H1 (cell line): ENCODE measurements at regions not wholly inside any gene's neighbourhood (a gene's known extent, or its start where the extent isn't known, plus 50 kb on each side); places are given as distances from the start of the nearest gene placed in this dataset.
"Not testable (repeated sequence)": the region's sequence is repeated elsewhere in the genome, so short reads cannot be mapped to it uniquely, and the experiment has no call there.

Experiments
- CTCF ChIA-PET: fragments of 300-600 bp; sonication (Branson Sonifier 250); formaldehyde crosslinking; loops from one replicate; lab custom pipeline; 2021; ENCODE audit not compliant: partially characterized antibody; lab: Charles Lee
- POLR2A ChIA-PET: fragments of 300-600 bp; sonication (Branson Sonifier 250); formaldehyde crosslinking; loops from one replicate; lab custom pipeline; 2021; ENCODE audit warnings: inconsistent platforms; ENCODE audit not compliant: partially characterized antibody; lab: Charles Lee
- DNase-seq, 2 experiments: peaks; one replicate each; pipeline versions ENCODE4 v3.0.0 to v3.0.0-alpha.2; 2010 to 2022; ENCODE audit warnings: low spot score in 2 of 2, low read depth in 1 of 2, mixed read lengths in 1 of 2
- FAIRE-seq: peaks from 2 replicates; lab custom pipeline; 2011; peaks lifted over from hg19 to GRCh38; lab: Jason Lieb, UNC
- H2AFZ ChIP-seq: 2 replicates; pipeline ENCODE4 v1.8.1; 2012; ENCODE audit warnings: low read length, inconsistent platforms
- H2AK5ac ChIP-seq: 2 replicates; pipeline ENCODE4 v1.6.1; 2013; ENCODE audit warnings: low read depth, low read length
- H2BK120ac ChIP-seq: replicated peaks from 2 replicates; pipeline ENCODE3; 2013; ENCODE audit warnings: low read depth, low read length, inconsistent platforms
- H2BK12ac ChIP-seq: 2 replicates; pipeline ENCODE4 v1.6.1; 2013; ENCODE audit warnings: low read depth, low read length
- H2BK15ac ChIP-seq: 2 replicates; pipeline ENCODE4 v1.6.1; 2013; ENCODE audit warnings: low read length
- H2BK20ac ChIP-seq: 2 replicates; pipeline ENCODE4 v1.6.1; 2013; ENCODE audit warnings: low read length
- H2BK5ac ChIP-seq: 2 replicates; pipeline ENCODE4 v1.6.1; 2013; ENCODE audit warnings: low read depth, low read length
- H3K14ac ChIP-seq: 2 replicates; pipeline ENCODE4 v1.6.1; 2013; ENCODE audit warnings: inconsistent platforms; ENCODE audit not compliant: insufficient read length
- H3K18ac ChIP-seq: 2 replicates; pipeline ENCODE4 v1.6.1; 2013; ENCODE audit warnings: low read length; ENCODE audit errors: extremely low read depth
- H3K23ac ChIP-seq: 2 replicates; pipeline ENCODE4 v1.6.1; 2013; ENCODE audit warnings: inconsistent platforms; ENCODE audit not compliant: insufficient read length
- H3K23me2 ChIP-seq: 2 replicates; pipeline ENCODE4 v1.6.1; 2013; ENCODE audit warnings: low read depth, low read length
- H3K27ac ChIP-seq: 2 replicates; pipeline ENCODE4 v1.6.1; 2011; ENCODE audit warnings: low read depth, low read length, inconsistent platforms
- H3K27me3 ChIP-seq, 4 experiments: replicated peaks in 1 of 4; 1 replicate in 1 of 4; 2 replicates in 3 of 4; pipeline versions ENCODE4 v1.6.1 to v1.8.1; 2011 to 2013; ENCODE audit warnings: low read length in 3 of 4, mild to moderate bottlenecking in 3 of 4, inconsistent platforms in 2 of 4, mixed read lengths in 2 of 4, moderate library complexity in 1 of 4; ENCODE audit not compliant: control insufficient read depth in 3 of 4, insufficient read depth in 3 of 4; ENCODE audit errors: extremely low read depth in 1 of 4
- H3K36me3 ChIP-seq, 4 experiments: 2 replicates each; pipeline versions ENCODE4 v1.6.1 to v1.8.1; 2011 to 2013; ENCODE audit warnings: mild to moderate bottlenecking in 4 of 4, low read length in 3 of 4, moderate library complexity in 2 of 4, control low read depth in 1 of 4, inconsistent platforms in 1 of 4; ENCODE audit not compliant: insufficient read depth in 4 of 4, control insufficient read depth in 2 of 4
- H3K4ac ChIP-seq: replicated peaks from 2 replicates; pipeline ENCODE3; 2013; ENCODE audit warnings: low read length, low read depth, mixed read lengths, inconsistent platforms; ENCODE audit not compliant: insufficient read length
- H3K4me1 ChIP-seq, 4 experiments: replicated peaks in 1 of 4; 1 replicate in 1 of 4; 2 replicates in 3 of 4; pipeline versions ENCODE4 v1.6.1 to v1.8.1; 2011 to 2013; ENCODE audit warnings: low read length in 3 of 4, inconsistent platforms in 2 of 4, mixed read lengths in 1 of 4; ENCODE audit not compliant: insufficient read depth in 4 of 4, control insufficient read depth in 3 of 4
- H3K4me2 ChIP-seq, 2 experiments: 2 replicates each; pipeline versions ENCODE4 v1.6.1 to v1.8.1; 2011 to 2013; ENCODE audit warnings: low read depth in 2 of 2, low read length in 2 of 2, control low read depth in 1 of 2, inconsistent platforms in 1 of 2, mild to moderate bottlenecking in 1 of 2; ENCODE audit not compliant: insufficient read depth in 1 of 2
- H3K4me3 ChIP-seq, 4 experiments: fragments of 200-600, 300-600 bp in 1 of 4; sonication (generic), shearing (Covaris generic), sonication (Bioruptor Twin) in 1 of 4; 2 replicates each; pipeline versions ENCODE4 v1.5.1 to v1.8.1; 2011 to 2016; ENCODE audit warnings: low read length in 4 of 4, low read depth in 3 of 4, control low read depth in 2 of 4, inconsistent platforms in 2 of 4, mild to moderate bottlenecking in 2 of 4, mixed read lengths in 1 of 4, moderate library complexity in 1 of 4; ENCODE audit not compliant: insufficient read depth in 2 of 4; ENCODE audit errors: extremely low read depth in 1 of 4
- H3K56ac ChIP-seq: replicated peaks from 2 replicates; pipeline ENCODE3; 2013; ENCODE audit warnings: low read depth, mild to moderate bottlenecking, mixed read lengths, low read length, inconsistent platforms; ENCODE audit not compliant: insufficient read length
- H3K79me1 ChIP-seq: 2 replicates; pipeline ENCODE4 v1.6.1; 2013; ENCODE audit warnings: low read depth, low read length, control low read depth
- H3K79me2 ChIP-seq, 2 experiments: 2 replicates each; pipeline versions ENCODE4 v1.6.1 to v1.8.1; 2012 to 2013; ENCODE audit warnings: low read length in 2 of 2, mild to moderate bottlenecking in 2 of 2, inconsistent platforms in 1 of 2; ENCODE audit not compliant: insufficient read depth in 2 of 2, control insufficient read depth in 1 of 2
- H3K9ac ChIP-seq, 4 experiments: replicated peaks in 1 of 4; 1 replicate in 1 of 4; 2 replicates in 3 of 4; pipeline versions ENCODE4 v1.6.1 to v1.8.1; 2011 to 2013; ENCODE audit warnings: low read depth in 3 of 4, low read length in 3 of 4, control low read depth in 2 of 4, mild to moderate bottlenecking in 2 of 4, moderate library complexity in 2 of 4, inconsistent platforms in 1 of 4; ENCODE audit errors: extremely low read depth in 1 of 4
- H3K9me3 ChIP-seq, 2 experiments: 2 replicates each; pipeline versions ENCODE4 v1.6.1 to v1.8.1; 2012 to 2013; ENCODE audit warnings: mild to moderate bottlenecking in 2 of 2, moderate library complexity in 2 of 2, control low read depth in 1 of 2, inconsistent platforms in 1 of 2, low read depth in 1 of 2, low read length in 1 of 2, mixed read lengths in 1 of 2; ENCODE audit not compliant: insufficient read depth in 2 of 2
- H4K20me1 ChIP-seq, 2 experiments: replicated peaks in 1 of 2; 2 replicates each; pipeline versions ENCODE3 to v1.8.1; 2011 to 2013; ENCODE audit warnings: inconsistent platforms in 2 of 2, low read length in 2 of 2, mild to moderate bottlenecking in 1 of 2; ENCODE audit not compliant: insufficient read depth in 2 of 2, control insufficient read depth in 1 of 2
- H4K5ac ChIP-seq: 2 replicates; pipeline ENCODE4 v1.6.1; 2013; ENCODE audit warnings: low read length, low read depth, mixed read lengths, inconsistent platforms; ENCODE audit not compliant: insufficient read length
- H4K8ac ChIP-seq: 2 replicates; pipeline ENCODE4 v1.8.0; 2013; ENCODE audit warnings: mild to moderate bottlenecking, moderate library complexity, low read length, inconsistent platforms; ENCODE audit not compliant: insufficient read depth; ENCODE audit errors: extremely low read depth
- H4K91ac ChIP-seq: replicated peaks from 2 replicates; pipeline ENCODE3; 2013; ENCODE audit warnings: low read length, mixed read lengths, inconsistent platforms; ENCODE audit not compliant: insufficient read length
- WGBS, 2 experiments: shearing (Covaris generic) in 1 of 2; methylation state at CpG; one replicate each; pipeline versions ENCODE4 v1.1.6 to v1.1.7; 2013 to 2015; ENCODE audit warnings: low lambda C conversion rate in 2 of 2, mixed read lengths in 2 of 2, inconsistent platforms in 1 of 2, low coverage in 1 of 2, missing lambda C conversion rate in 1 of 2; ENCODE audit not compliant: insufficient replicate concordance in 2 of 2, insufficient coverage in 1 of 2, insufficient read length in 1 of 2; ENCODE audit errors: extremely low coverage in 1 of 2, missing lambda C conversion rate in 1 of 2; 5-methylcytosine and 5-hydroxymethylcytosine counted together

DNA sequence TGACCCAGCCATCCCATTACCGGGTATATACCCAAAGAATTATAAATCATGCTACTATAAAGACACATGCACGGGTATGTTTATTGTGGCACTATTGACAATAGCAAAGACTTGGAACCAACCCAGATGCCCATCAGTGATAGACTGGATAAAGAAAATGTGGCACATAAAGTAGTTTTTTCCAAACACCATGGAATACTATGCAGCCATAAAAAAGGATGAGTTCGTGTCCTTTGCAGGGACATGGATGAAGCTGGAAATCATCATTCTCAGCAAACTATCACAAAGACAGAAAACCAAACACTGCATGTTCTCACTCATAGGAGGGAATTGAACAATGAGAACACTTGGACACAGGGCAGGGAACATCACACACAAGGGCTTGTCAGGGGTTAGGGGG is 1268.9 kb upstream of the NUDT12 start:
- H4K91ac ChIP-seq, H4K5ac ChIP-seq, H2BK5ac ChIP-seq, H3K56ac ChIP-seq, H4K20me1 ChIP-seq, H2BK20ac ChIP-seq, H3K27me3 ChIP-seq, H3K79me1 ChIP-seq, H3K23ac ChIP-seq, H3K18ac ChIP-seq, H2AK5ac ChIP-seq, H3K23me2 ChIP-seq, H2BK12ac ChIP-seq, H3K9ac ChIP-seq, H3K4ac ChIP-seq, POLR2A ChIA-PET, H3K4me1 ChIP-seq, H3K27ac ChIP-seq, H3K36me3 ChIP-seq, H2AFZ ChIP-seq, H2BK15ac ChIP-seq, DNase-seq, CTCF ChIA-PET, FAIRE-seq, H4K8ac ChIP-seq, H3K14ac ChIP-seq, H3K79me2 ChIP-seq, H3K4me2 ChIP-seq, H3K9me3 ChIP-seq, H3K4me3 ChIP-seq, H2BK120ac ChIP-seq: not testable (repeated sequence)
- 92% methylated on average over 3 of the region's 3 CpGs; no CpG with 5 or more reads in 1 of the 2 experiments for WGBS, 2 experiments
